NT2/D1 (cell line): ENCODE measurements at regions not wholly inside any gene's neighbourhood (a gene's known extent, or its start where the extent isn't known, plus 50 kb on each side); places are given as distances from the start of the nearest gene placed in this dataset.

Experiments
- DNase-seq: peaks from one replicate; pipeline ENCODE4 v3.0.0-alpha.2; 2011; ENCODE audit warnings: low read depth, low spot score
- H3K27me3 ChIP-seq: 2 replicates; pipeline ENCODE4 v1.6.0; 2011; ENCODE audit warnings: mild to moderate bottlenecking; ENCODE audit not compliant: insufficient read length, insufficient read depth
- H3K36me3 ChIP-seq: 2 replicates; pipeline ENCODE4 v1.6.1; 2011; ENCODE audit warnings: mild to moderate bottlenecking, low read length, mixed read lengths; ENCODE audit not compliant: insufficient read depth, insufficient read length
- H3K4me1 ChIP-seq: 2 replicates; pipeline ENCODE4 v1.5.1; 2011; ENCODE audit not compliant: insufficient read depth, insufficient read length
- H3K4me3 ChIP-seq: 2 replicates; pipeline ENCODE4 v1.5.1; 2011; ENCODE audit warnings: low read depth; ENCODE audit not compliant: insufficient read length
- H3K9ac ChIP-seq: 2 replicates; pipeline ENCODE4 v1.6.0; 2011; ENCODE audit warnings: low read depth; ENCODE audit not compliant: insufficient read length
- H3K9me3 ChIP-seq: 2 replicates; pipeline ENCODE4 v1.5.1; 2011; ENCODE audit warnings: mild to moderate bottlenecking, low read length; ENCODE audit not compliant: insufficient read depth
- SUZ12 ChIP-seq: IDR thresholded peaks from 2 replicates; pipeline ENCODE4 v1.6.1; 2011; ENCODE audit not compliant: insufficient read length, insufficient read depth; ENCODE audit errors: extremely low read depth
- YY1 ChIP-seq: IDR thresholded peaks from 2 replicates; pipeline ENCODE4 v1.6.1; 2011; ENCODE audit not compliant: insufficient read length, insufficient read depth
- ZNF274 ChIP-seq: IDR thresholded peaks from 2 replicates; pipeline ENCODE4 v1.6.1; 2011; ENCODE audit warnings: mild to moderate bottlenecking, low read depth, low read length

DNA sequence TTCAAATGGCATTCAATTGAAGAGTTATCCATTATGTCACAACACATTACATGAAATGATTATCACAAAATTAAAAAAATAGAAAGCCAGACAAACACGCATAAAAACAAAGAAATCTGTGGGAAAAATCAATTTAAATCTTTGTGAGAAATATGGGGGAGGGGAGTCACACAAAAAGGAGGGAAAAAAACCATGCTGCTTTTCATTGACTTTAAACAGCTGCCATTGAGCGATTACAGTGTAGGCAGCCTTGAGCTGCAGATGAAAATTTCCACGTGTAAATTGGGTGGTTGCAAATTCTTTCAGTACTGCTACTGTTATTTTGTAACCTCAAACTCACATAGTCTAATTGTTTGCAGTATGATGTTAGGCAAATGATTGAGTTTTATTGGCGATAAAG lies 889.9 kb upstream of the PHF14 start:
- no peak for TF ChIP-seq YY1
- no peak for TF ChIP-seq ZNF274
- TF ChIP-seq SUZ12, result no peak
- H3K36me3 ChIP-seq, result no peaks in the 10 kb centered on the region
- no peak for DNase-seq

DNA sequence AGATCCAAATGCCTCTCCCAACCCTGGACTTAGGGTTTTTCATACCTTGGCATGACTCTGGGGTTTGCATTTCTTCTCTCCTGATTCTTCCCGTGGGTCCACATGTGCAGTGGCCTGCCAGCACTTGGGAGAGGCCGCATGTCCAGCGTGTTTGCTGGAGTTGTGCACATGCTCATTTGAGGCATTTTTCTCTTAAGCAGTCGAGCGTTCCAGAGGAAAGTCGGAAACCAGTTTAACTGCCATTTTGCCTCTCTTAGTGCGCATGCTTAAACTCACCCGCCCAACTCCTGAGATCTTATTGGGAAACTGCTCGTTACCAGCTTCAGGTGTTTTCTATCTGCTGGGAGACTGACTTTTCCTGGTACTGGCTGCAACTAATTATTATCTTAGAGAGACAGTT lies 888.4 kb upstream of the PHF14 start:
- TF ChIP-seq SUZ12 (no peak), ZNF274 (no peak), YY1 (no peak)
- no peak for DNase-seq
- no peaks in the 10 kb centered on the region for H3K36me3 ChIP-seq

More for the DNA sequence above, 889.9 kb upstream of the PHF14 start:
- Histone ChIP-seq H3K4me3 (no peak overlapping the region), H3K27me3 (no peaks in the 10 kb centered on the region), H3K4me1 (no peaks in the 10 kb centered on the region), H3K9ac (no peak overlapping the region), H3K9me3 (no peaks in the 10 kb centered on the region)

GRCh38 chr7:10100572-10100971 lies 873.1 kb upstream of the PHF14 start:
- no peak for DNase-seq
- no peaks in the 10 kb centered on the region for H3K27me3 ChIP-seq
- H3K9ac ChIP-seq, result no peak overlapping the region
- H3K9me3 ChIP-seq, result no peaks in the 10 kb centered on the region
- no peak for TF ChIP-seq SUZ12
- no peak for TF ChIP-seq ZNF274
- TF ChIP-seq YY1, result no peak
- no peaks in the 10 kb centered on the region for H3K4me1 ChIP-seq
- no peaks in the 10 kb centered on the region for H3K36me3 ChIP-seq
- H3K4me3 ChIP-seq, result no peak overlapping the region

More for the DNA sequence above, 888.4 kb upstream of the PHF14 start:
- Histone ChIP-seq H3K9ac (no peak overlapping the region), H3K27me3 (no peaks in the 10 kb centered on the region), H3K4me3 (no peak overlapping the region), H3K9me3 (no peaks in the 10 kb centered on the region), H3K4me1 (no peaks in the 10 kb centered on the region)

DNA sequence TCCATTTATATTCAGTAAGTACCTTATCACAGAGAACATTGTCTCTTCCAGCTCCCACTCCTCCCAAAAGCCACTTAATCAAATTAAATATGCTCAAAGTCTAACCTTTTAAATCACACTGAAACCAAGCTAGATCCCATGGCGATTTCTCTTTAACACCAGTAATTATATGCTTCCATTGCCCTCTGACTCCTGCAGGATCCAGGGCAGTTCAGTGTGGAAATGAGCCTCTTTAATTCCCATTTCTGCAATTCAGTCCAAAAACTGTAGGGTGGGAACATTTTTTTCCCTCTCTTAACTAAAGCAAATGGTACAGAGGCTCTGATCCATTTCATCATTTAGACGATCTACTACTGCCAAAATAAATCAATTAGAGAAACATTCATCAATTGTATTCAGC lies 872.3 kb upstream of the PHF14 start:
- Histone ChIP-seq H3K4me3 (no peak overlapping the region), H3K27me3 (no peaks in the 10 kb centered on the region), H3K9me3 (no peaks in the 10 kb centered on the region), H3K36me3 (no peaks in the 10 kb centered on the region), H3K9ac (no peak overlapping the region), H3K4me1 (no peaks in the 10 kb centered on the region)
- DNase-seq, result no peak
- TF ChIP-seq ZNF274 (no peak), SUZ12 (no peak), YY1 (no peak)

DNA sequence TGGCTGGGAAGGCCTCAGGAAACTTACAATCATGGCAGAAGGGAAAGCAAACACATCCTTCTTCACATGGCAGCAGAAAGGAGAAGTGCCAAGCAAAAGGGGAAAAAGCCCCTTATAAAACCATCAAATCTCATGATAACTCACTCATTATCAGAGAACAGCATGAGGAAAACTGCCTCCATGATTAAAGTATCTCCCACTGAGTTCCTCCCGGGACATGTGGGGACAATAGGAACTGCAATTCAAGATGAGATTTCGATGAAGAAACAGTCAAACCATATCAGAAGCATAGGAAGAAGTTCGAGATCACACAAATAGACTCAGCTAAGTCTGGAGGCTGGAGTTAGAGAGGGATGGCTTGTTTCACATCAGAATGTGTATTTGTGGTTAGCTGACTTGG lies 869.4 kb upstream of the PHF14 start:
- H3K27me3 ChIP-seq, result no peaks in the 10 kb centered on the region
- H3K4me1 ChIP-seq, result no peaks in the 10 kb centered on the region
- DNase-seq, result no peak
- no peaks in the 10 kb centered on the region for H3K9me3 ChIP-seq
- no peak overlapping the region for H3K9ac ChIP-seq
- no peaks in the 10 kb centered on the region for H3K36me3 ChIP-seq
- H3K4me3 ChIP-seq, result no peak overlapping the region
- no peak for TF ChIP-seq SUZ12
- TF ChIP-seq ZNF274, result no peak
- TF ChIP-seq YY1, result no peak

DNA sequence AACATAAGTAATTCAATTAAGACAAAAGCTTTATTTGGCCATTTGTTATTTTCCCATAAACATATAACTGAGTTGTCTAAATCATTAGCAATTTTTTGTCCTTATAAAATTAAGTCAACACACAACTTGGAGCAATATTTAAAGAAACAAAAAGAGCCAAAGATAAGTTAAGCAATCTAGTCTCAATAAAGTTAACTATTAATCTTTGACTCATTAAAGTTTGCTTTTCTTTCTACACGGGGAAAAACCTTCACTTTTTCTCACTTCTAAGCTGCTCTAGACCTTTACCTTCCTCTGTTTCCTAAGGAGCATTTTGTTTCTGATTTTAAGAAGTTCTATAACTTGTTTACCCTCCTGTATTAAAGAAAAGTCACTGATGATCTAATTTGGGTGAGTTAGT lies 867.1 kb upstream of the PHF14 start:
- Histone ChIP-seq H3K9me3 (no peaks in the 10 kb centered on the region), H3K4me3 (no peak overlapping the region)

GRCh38 chr7:10116511-10116910 lies 857.2 kb upstream of the PHF14 start:
- Histone ChIP-seq H3K4me3 (no peak overlapping the region), H3K9ac (no peak overlapping the region), H3K4me1 (no peaks in the 10 kb centered on the region), H3K27me3 (no peaks in the 10 kb centered on the region), H3K9me3 (no peaks in the 10 kb centered on the region), H3K36me3 (no peaks in the 10 kb centered on the region)
- no peak for TF ChIP-seq SUZ12
- TF ChIP-seq ZNF274, result no peak
- TF ChIP-seq YY1, result no peak
- no peak for DNase-seq

More for the DNA sequence above, 867.1 kb upstream of the PHF14 start:
- Histone ChIP-seq H3K4me1 (no peaks in the 10 kb centered on the region), H3K36me3 (no peaks in the 10 kb centered on the region), H3K27me3 (no peaks in the 10 kb centered on the region), H3K9ac (no peak overlapping the region)
- no peak for TF ChIP-seq ZNF274
- TF ChIP-seq SUZ12, result no peak
- TF ChIP-seq YY1, result no peak
- no peak for DNase-seq

DNA sequence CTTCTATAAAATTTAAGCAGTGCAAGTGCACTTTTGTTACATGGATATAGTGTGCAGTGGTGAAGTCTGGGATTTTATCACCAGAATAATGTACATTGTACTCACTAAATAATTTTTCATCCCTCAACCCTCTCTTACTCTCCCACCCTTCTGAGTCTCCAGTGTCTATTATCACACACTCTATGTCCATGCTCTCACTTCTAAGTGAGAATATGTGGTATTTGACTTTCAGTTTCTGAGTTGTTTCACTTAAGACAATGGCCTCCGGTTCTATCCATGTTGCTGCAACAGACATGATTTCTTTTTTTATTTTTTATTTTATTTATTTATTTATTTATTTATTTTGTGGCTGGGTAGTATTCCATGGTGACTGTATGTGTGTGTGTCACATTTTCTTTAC lies 855.9 kb upstream of the PHF14 start:
- no peaks in the 10 kb centered on the region for H3K4me1 ChIP-seq
- no peaks in the 10 kb centered on the region for H3K9me3 ChIP-seq
- H3K27me3 ChIP-seq, result no peaks in the 10 kb centered on the region
- no peak overlapping the region for H3K9ac ChIP-seq
- TF ChIP-seq ZNF274 (no peak), SUZ12 (no peak), YY1 (no peak)
- H3K4me3 ChIP-seq, result no peak overlapping the region
- H3K36me3 ChIP-seq, result no peaks in the 10 kb centered on the region
- DNase-seq, result no peak
